ENCODE measurements at regions not wholly inside any gene's neighbourhood (a gene's known extent, or its start where the extent isn't known, plus 50 kb on each side); places are given as distances from the start of the nearest gene placed in this dataset.

GRCh38 chr6:169158691-169159090, 95.0 kb downstream of the THBS2 start:
- Histone ChIP-seq H3K4me1 (ENCODE audit: control insufficient read depth, insufficient read depth, low read length, poor library complexity, severe bottlenecking) (peaks cover 15% of the 10 kb centered on the region), H3K4me3 (ENCODE audit: extremely low read depth, insufficient read depth, low read length, poor library complexity, severe bottlenecking) (no peak overlapping the region), H3K9me3 (ENCODE audit: control insufficient read depth, low read length) (no peaks in the 10 kb centered on the region), H3K27ac (ENCODE audit: low read depth, low read length, severe bottlenecking) (no peak overlapping the region), H3K36me3 (ENCODE audit: control insufficient read depth, insufficient read depth, low read length) (no peaks in the 10 kb centered on the region)
- WGBS, 2 experiments (ENCODE audit: insufficient coverage in 2 of 2), result 87 to 88% methylated on average over 9 to 10 of the region's 10 CpGs

DNA sequence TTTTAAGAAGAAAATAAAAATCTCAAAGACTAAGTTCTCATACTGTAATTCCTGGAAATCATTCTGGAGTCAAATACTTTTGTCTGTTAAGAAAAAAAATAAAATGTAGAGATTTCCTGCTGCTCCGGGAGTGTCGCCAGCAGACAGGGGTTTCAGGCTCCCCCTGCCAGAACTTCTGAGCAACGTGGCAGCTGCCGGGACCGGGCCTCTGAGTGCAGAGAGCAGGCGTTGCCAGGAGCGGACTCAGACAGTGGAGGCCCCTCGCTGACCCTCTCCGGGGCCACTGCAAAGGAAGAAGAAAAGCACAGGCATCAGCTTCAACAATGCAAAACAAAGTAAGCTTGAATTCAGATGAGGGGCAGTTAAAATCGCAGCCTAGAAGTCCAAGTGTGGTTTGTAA, 95.5 kb downstream of the THBS2 start:
- Histone ChIP-seq H3K9me3 (ENCODE audit: control insufficient read depth, low read length) (no peaks in the 10 kb centered on the region), H3K36me3 (ENCODE audit: control insufficient read depth, insufficient read depth, low read length) (no peaks in the 10 kb centered on the region), H3K4me3 (ENCODE audit: extremely low read depth, insufficient read depth, low read length, poor library complexity, severe bottlenecking) (no peak overlapping the region), H3K4me1 (ENCODE audit: control insufficient read depth, insufficient read depth, low read length, poor library complexity, severe bottlenecking) (peaks cover 15% of the 10 kb centered on the region), H3K27ac (ENCODE audit: low read depth, low read length, severe bottlenecking) (no peak overlapping the region)
- 81 to 85% methylated on average over 9 to 10 of the region's 10 CpGs for WGBS, 2 experiments (ENCODE audit: insufficient coverage in 2 of 2)

DNA sequence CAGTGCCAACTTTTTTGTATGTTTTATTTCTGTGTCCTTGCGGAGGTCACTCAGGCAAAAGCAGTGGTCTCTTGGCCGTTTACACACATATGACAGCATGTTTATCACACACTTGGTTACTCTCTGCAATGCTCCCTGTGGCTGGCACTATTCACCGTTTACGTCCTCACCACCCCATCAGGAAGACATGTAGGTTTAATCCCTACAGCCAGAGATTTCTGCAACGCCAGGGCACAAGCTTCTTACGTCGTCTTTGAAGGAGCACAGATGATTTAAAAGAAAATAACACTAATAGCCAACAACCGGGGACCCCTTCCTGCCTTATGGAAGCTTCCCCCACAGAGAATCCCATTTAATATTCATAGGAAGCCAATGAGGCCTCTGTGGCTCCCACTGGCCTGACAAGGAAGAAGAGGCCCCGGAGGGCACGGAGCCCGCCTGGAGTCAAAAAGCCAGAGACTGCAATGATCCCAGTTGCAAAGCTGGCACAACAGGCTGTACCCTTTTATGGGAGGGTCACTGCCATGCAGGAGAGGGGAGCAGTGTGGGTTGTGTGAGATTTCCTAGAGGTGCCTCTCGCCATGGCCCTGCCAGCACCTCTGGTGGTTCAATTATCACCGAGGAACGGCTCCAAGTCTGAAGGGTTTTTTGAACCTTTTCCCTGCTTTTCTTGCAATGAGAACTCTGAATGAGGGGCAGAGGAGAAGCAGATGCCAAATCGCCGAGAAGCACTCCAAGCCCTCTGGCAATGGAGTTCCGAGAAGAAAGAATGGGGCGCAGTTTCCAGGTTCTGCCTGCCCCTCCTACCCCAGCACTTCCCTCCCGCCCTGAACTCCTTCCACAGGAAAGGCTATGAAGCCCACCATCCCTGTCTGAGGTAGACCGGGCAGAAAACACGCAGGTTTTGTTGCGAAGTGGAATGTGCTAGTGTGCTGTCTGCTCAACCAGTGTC, 96.2 kb downstream of the THBS2 start:
- Histone ChIP-seq H3K4me3 (ENCODE audit: extremely low read depth, insufficient read depth, low read length, poor library complexity, severe bottlenecking) (no peak overlapping the region), H3K27ac (ENCODE audit: low read depth, low read length, severe bottlenecking) (no peak overlapping the region), H3K36me3 (ENCODE audit: control insufficient read depth, insufficient read depth, low read length) (no peaks in the 10 kb centered on the region), H3K4me1 (ENCODE audit: control insufficient read depth, insufficient read depth, low read length, poor library complexity, severe bottlenecking) (peaks cover 9% of the 10 kb centered on the region), H3K9me3 (ENCODE audit: control insufficient read depth, low read length) (no peaks in the 10 kb centered on the region)
- WGBS, 2 experiments (ENCODE audit: insufficient coverage in 2 of 2), result 94% methylated on average over 13 to 18 of the region's 22 CpGs

DNA sequence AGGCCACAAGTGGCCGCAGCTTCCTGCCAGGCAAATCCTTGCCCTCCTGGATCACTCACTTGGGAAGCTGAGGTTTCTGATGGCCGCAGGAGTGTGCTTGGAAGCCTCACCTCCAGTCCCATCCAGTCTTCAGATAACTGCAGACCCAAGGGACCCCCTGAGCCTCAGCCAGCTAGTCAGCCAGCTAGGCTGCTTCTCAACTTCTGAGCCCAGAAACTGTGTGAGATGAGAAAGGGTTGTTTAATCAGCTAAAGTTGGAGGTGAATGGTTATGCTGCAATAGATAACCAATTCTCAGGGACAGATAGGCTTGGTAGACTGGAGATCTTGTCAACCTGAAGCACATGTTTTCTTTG, 96.9 kb downstream of the THBS2 start:
- Histone ChIP-seq H3K4me3 (ENCODE audit: extremely low read depth, insufficient read depth, low read length, poor library complexity, severe bottlenecking) (no peak overlapping the region), H3K9me3 (ENCODE audit: control insufficient read depth, low read length) (no peaks in the 10 kb centered on the region), H3K36me3 (ENCODE audit: control insufficient read depth, insufficient read depth, low read length) (no peaks in the 10 kb centered on the region), H3K4me1 (ENCODE audit: control insufficient read depth, insufficient read depth, low read length, poor library complexity, severe bottlenecking) (peaks cover 9% of the 10 kb centered on the region), H3K27ac (ENCODE audit: low read depth, low read length, severe bottlenecking) (peak overlapping the region; percentile 29)
- 95 to 100% methylated on average over 2 of the region's 2 CpGs for WGBS, 2 experiments (ENCODE audit: insufficient coverage in 2 of 2)

DNA sequence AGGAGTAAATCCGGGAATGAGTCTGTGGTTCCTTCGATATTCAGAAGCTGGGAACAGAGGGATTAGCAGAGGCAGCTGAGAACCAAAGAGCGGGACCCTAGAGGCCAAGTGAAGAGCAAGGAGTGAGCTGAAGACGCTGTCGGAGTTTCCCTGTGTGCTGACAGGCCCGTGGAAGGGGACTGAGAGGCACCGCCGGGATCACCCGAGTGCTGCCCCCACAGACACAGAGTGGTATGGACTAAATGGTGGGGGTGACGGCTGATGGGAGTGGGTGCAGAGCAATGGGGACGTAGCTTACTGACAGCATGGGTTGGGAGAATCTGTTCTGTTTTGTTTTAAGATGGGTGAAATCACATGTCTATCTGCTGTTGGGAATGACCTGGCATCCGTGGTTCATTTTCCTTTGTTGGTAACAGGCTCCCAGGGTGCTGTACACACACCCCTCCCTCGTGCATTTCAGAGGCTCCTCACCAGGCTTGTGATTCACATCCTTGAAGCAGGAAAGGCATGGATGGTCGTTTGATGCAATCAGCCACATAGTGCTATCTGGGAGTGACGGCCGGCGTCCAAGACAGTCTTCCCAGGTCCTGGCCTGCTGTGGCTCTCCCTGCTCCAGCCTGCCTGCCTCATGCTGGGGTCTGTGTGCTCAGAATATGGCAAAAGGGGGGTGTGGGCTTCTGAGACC, 97.4 kb downstream of the THBS2 start:
- Histone ChIP-seq H3K27ac (ENCODE audit: low read depth, low read length, severe bottlenecking) (peak overlapping the region; percentile 29), H3K9me3 (ENCODE audit: control insufficient read depth, low read length) (no peaks in the 10 kb centered on the region), H3K4me3 (ENCODE audit: extremely low read depth, insufficient read depth, low read length, poor library complexity, severe bottlenecking) (no peak overlapping the region), H3K36me3 (ENCODE audit: control insufficient read depth, insufficient read depth, low read length) (no peaks in the 10 kb centered on the region), H3K4me1 (ENCODE audit: control insufficient read depth, insufficient read depth, low read length, poor library complexity, severe bottlenecking) (peaks cover 9% of the 10 kb centered on the region)
- WGBS, 2 experiments (ENCODE audit: insufficient coverage in 2 of 2), result 83 to 92% methylated on average over 17 of the region's 17 CpGs

- WGBS, 2 experiments (ENCODE audit: insufficient coverage in 2 of 2), result 89 to 90% methylated on average over 6 to 7 of the region's 7 CpGs
- Histone ChIP-seq H3K36me3 (ENCODE audit: control insufficient read depth, insufficient read depth, low read length) (no peaks in the 10 kb centered on the region), H3K27ac (ENCODE audit: low read depth, low read length, severe bottlenecking) (no peak overlapping the region), H3K4me1 (ENCODE audit: control insufficient read depth, insufficient read depth, low read length, poor library complexity, severe bottlenecking) (peaks cover 9% of the 10 kb centered on the region), H3K9me3 (ENCODE audit: control insufficient read depth, low read length) (no peaks in the 10 kb centered on the region), H3K4me3 (ENCODE audit: extremely low read depth, insufficient read depth, low read length, poor library complexity, severe bottlenecking) (no peak overlapping the region)
Observed at GRCh38 chr6:169155481-169155880, 98.2 kb downstream of the THBS2 start.

DNA sequence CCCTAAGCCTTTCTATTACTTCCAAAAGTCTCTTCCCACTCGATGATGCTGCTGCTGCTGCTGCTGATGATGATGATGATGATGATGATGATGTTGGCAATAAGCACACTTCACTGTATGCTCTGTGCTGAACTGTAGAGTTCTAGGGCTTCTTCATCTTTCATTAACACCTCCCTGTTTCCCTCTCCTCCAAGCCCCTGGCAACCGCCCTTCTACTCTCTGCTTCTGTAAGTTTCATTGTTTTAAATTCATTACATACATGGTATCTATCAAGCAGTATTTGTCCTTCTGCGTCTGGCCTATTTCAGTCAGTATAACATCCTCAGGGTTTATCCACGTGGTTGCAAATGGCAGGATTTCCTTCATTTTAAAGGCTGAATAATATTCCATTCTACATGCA, 100.2 kb downstream of the THBS2 start:
- 83 to 93% methylated on average over 2 of the region's 4 CpGs for WGBS, 2 experiments (ENCODE audit: insufficient coverage in 2 of 2)
- H3K4me1 ChIP-seq (ENCODE audit: control insufficient read depth, insufficient read depth, low read length, poor library complexity, severe bottlenecking), result peaks cover 9% of the 10 kb centered on the region

DNA sequence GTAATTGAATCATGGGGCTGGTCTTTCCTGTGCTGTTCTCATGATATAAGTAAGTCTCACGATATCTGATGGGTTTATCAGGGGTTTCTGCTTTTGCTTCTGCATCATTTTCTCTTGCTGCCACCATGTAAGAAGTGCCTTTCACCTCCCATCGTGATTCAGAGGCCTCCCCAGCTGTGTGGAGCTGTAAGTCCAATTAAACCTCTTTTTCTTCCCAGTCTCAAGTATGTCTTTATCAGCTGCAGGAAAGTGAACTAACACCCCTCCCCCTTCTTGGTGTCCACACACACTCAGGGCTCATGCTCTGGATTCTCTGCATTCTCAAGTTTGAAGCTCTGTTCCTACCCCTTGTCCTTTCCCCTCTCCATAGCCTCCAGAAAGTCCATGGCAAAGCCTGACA, 107.1 kb downstream of the THBS2 start:
- no peaks in the 10 kb centered on the region for H3K4me1 ChIP-seq (ENCODE audit: control insufficient read depth, insufficient read depth, low read length, poor library complexity, severe bottlenecking)
- H3K4me3 ChIP-seq (ENCODE audit: extremely low read depth, insufficient read depth, low read length, poor library complexity, severe bottlenecking), result no peak overlapping the region

More for the DNA sequence above, 100.2 kb downstream of the THBS2 start:
- no peaks in the 10 kb centered on the region for H3K36me3 ChIP-seq (ENCODE audit: control insufficient read depth, insufficient read depth, low read length)
- no peak overlapping the region for H3K4me3 ChIP-seq (ENCODE audit: extremely low read depth, insufficient read depth, low read length, poor library complexity, severe bottlenecking)
- no peaks in the 10 kb centered on the region for H3K9me3 ChIP-seq (ENCODE audit: control insufficient read depth, low read length)
- no peak overlapping the region for H3K27ac ChIP-seq (ENCODE audit: low read depth, low read length, severe bottlenecking)

DNA sequence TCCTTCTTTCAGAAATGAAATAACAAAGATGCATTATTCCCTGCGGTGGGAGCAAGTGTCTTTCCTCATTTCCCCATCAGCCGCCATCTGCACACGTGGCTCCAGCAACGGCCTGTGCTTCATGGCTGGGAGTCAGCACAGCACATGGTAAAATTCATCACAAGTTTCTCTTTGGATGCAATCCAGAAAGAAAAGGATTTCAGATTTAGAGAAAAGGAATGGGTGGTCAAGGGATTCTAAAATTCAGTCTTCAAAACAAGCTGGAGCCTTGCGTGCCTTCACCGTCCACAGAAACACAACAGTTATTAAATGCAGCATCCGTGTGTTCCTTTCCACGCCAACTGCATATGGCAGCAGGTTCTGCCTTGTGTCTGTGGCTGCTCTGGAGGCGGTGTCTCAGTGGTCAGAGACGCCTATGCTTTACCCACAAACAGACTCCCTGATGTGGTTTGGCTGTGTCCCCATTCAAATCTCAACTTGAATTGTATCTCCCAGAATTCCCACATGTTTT, 107.6 kb downstream of the THBS2 start:
- H3K9me3 ChIP-seq (ENCODE audit: control insufficient read depth, low read length), result no peaks in the 10 kb centered on the region
- H3K4me3 ChIP-seq (ENCODE audit: extremely low read depth, insufficient read depth, low read length, poor library complexity, severe bottlenecking), result no peak overlapping the region
- H3K27ac ChIP-seq (ENCODE audit: low read depth, low read length, severe bottlenecking), result no peak overlapping the region
- no peaks in the 10 kb centered on the region for H3K36me3 ChIP-seq (ENCODE audit: control insufficient read depth, insufficient read depth, low read length)
- WGBS, 2 experiments (ENCODE audit: insufficient coverage in 2 of 2), result 90 to 94% methylated on average over 9 to 10 of the region's 10 CpGs
- H3K4me1 ChIP-seq (ENCODE audit: control insufficient read depth, insufficient read depth, low read length, poor library complexity, severe bottlenecking), result no peaks in the 10 kb centered on the region

More for the DNA sequence above, 107.1 kb downstream of the THBS2 start:
- H3K27ac ChIP-seq (ENCODE audit: low read depth, low read length, severe bottlenecking), result no peak overlapping the region
- H3K9me3 ChIP-seq (ENCODE audit: control insufficient read depth, low read length), result no peaks in the 10 kb centered on the region
- H3K36me3 ChIP-seq (ENCODE audit: control insufficient read depth, insufficient read depth, low read length), result no peaks in the 10 kb centered on the region
- 89 to 100% methylated on average over 1 to 2 of the region's 2 CpGs for WGBS, 2 experiments (ENCODE audit: insufficient coverage in 2 of 2)

- H3K4me1 ChIP-seq (ENCODE audit: control insufficient read depth, insufficient read depth, low read length, poor library complexity, severe bottlenecking), result no peaks in the 10 kb centered on the region
- H3K36me3 ChIP-seq (ENCODE audit: control insufficient read depth, insufficient read depth, low read length), result no peaks in the 10 kb centered on the region
- no peaks in the 10 kb centered on the region for H3K9me3 ChIP-seq (ENCODE audit: control insufficient read depth, low read length)
- whole genome bisulfite sequencing, 2 experiments (ENCODE audit: insufficient coverage in 2 of 2), result no CpG with 5 or more reads among the region's 6 CpGs
- no peak overlapping the region for H3K4me3 ChIP-seq (ENCODE audit: extremely low read depth, insufficient read depth, low read length, poor library complexity, severe bottlenecking)
- H3K27ac ChIP-seq (ENCODE audit: low read depth, low read length, severe bottlenecking), result no peak overlapping the region
Observed at GRCh38 chr6:169145496-169145895, 108.2 kb downstream of the THBS2 start.

Measured in mesodermal cell (in vitro differentiated cells).